Lower lobe of right lung (tissue), 2 donors: ENCODE measurements at regions not wholly inside any gene's neighbourhood (a gene's known extent, or its start where the extent isn't known, plus 50 kb on each side); places are given as distances from the start of the nearest gene placed in this dataset.

Experiments used
- ATAC-seq, 2 donors: fragments of 200-7000 bp; cut with Tn5 transposase; one replicate each; pipeline ENCODE4 v1.9.1; 2020 to 2022; ENCODE audit warnings: mild to moderate bottlenecking in 2 of 2, moderate library complexity in 2 of 2
- DNase-seq: peaks from one replicate; pipeline ENCODE4 v3.0.0-alpha.2; 2020
- H3K27ac ChIP-seq: fragments of 200-600 bp; one replicate; pipeline ENCODE4 v1.8.0; 2022
- H3K27me3 ChIP-seq: fragments of 200-600 bp; one replicate; pipeline ENCODE4 v1.8.0; 2022; ENCODE audit warnings: low read depth
- H3K36me3 ChIP-seq: fragments of 200-600 bp; one replicate; pipeline ENCODE4 v1.8.0; 2022; ENCODE audit warnings: mild to moderate bottlenecking
- H3K4me1 ChIP-seq: fragments of 200-600 bp; one replicate; pipeline ENCODE4 v1.8.0; 2022
- H3K4me3 ChIP-seq: fragments of 200-600 bp; one replicate; pipeline ENCODE4 v1.8.0; 2022; ENCODE audit warnings: mild to moderate bottlenecking
- H3K9me3 ChIP-seq: fragments of 200-600 bp; one replicate; pipeline ENCODE4 v1.8.0; 2022
- intact Hi-C: fragments of 100-400 bp; cut with DNase I; formaldehyde crosslinking; loops from one replicate; pipeline ENCODE4 v1.11.0; 2022
- TF ChIP-seq, protein P1 (sequence below): fragments of 200-600 bp; IDR thresholded peaks from one replicate; pipeline ENCODE4 v1.8.0; 2022; ENCODE audit warnings: antibody characterized with exemption, mild to moderate bottlenecking
- donor health status: DM: no; HTN: yes; CAD: no; lungs with severe emphysema.

DNA sequence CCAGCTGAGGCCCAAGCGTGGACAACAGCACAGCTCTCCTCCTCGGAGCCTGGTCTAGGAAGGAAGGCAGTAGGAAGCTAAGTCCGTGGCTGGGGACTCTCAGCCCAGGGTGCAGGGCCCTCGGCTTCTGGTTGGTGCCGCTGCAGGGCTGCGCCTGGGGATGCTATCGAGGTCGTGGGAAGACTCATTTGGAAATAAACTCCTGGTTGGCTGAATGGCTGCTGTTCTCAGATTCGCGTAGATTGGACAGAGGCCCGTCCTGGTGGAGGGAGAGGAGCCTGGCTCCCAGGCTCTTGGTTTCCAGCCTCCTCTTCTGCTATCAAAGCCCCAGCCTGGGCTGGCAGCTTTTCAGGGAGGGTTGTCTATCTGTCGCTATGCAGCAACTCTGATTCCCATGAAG is 152.6 kb upstream of the FZD8 start:
- Histone ChIP-seq H3K27me3 (no peaks in the 10 kb centered on the region), H3K4me1 (no peaks in the 10 kb centered on the region), H3K4me3 (no peak overlapping the region), H3K27ac (no peak overlapping the region), H3K9me3 (no peaks in the 10 kb centered on the region), H3K36me3 (no peaks in the 10 kb centered on the region)
- no peak for DNase-seq
- intact Hi-C loops = no loop called here
- ATAC-seq = no peak
- TF ChIP-seq, protein P1, sequence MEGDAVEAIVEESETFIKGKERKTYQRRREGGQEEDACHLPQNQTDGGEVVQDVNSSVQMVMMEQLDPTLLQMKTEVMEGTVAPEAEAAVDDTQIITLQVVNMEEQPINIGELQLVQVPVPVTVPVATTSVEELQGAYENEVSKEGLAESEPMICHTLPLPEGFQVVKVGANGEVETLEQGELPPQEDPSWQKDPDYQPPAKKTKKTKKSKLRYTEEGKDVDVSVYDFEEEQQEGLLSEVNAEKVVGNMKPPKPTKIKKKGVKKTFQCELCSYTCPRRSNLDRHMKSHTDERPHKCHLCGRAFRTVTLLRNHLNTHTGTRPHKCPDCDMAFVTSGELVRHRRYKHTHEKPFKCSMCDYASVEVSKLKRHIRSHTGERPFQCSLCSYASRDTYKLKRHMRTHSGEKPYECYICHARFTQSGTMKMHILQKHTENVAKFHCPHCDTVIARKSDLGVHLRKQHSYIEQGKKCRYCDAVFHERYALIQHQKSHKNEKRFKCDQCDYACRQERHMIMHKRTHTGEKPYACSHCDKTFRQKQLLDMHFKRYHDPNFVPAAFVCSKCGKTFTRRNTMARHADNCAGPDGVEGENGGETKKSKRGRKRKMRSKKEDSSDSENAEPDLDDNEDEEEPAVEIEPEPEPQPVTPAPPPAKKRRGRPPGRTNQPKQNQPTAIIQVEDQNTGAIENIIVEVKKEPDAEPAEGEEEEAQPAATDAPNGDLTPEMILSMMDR = no peak

GRCh38 chr10:35792291-35792690 is 150.2 kb upstream of the FZD8 start:
- intact Hi-C loops = no loop called here
- no peak for ATAC-seq
- TF ChIP-seq, protein P1 = no peak

DNA sequence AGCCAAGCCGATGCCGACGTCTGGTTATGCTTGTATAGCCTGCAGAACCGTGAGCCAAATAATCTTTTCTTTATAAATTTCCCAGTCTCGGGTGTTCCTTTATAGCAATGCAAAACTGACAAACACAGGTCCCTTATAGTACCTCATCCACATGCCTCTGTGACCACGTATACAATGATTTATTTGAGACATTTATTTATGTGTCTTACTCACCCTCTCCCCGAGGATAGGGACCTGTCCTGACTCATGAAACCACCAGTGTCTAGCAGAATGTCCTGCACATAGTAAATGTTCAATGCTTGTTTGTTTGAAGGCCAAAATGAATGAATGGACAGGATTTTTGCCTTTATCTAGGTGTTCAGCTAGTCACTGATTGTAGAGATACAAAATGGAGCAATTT is 147.9 kb upstream of the FZD8 start:
- no peak for ATAC-seq
- TF ChIP-seq, protein P1 = no peak
- Histone ChIP-seq H3K27me3 (no peaks in the 10 kb centered on the region), H3K36me3 (no peaks in the 10 kb centered on the region), H3K4me1 (no peaks in the 10 kb centered on the region), H3K4me3 (no peak overlapping the region), H3K27ac (no peak overlapping the region), H3K9me3 (peaks cover 8% of the 10 kb centered on the region)
- intact Hi-C loops = no loop called here
- DNase-seq = no peak

More at GRCh38 chr10:35792291-35792690, 150.2 kb upstream of the FZD8 start:
- Histone ChIP-seq H3K27me3 (no peaks in the 10 kb centered on the region), H3K36me3 (no peaks in the 10 kb centered on the region), H3K4me3 (no peak overlapping the region), H3K9me3 (peaks cover 3% of the 10 kb centered on the region), H3K4me1 (no peaks in the 10 kb centered on the region), H3K27ac (no peak overlapping the region)
- DNase-seq = no peak

DNA sequence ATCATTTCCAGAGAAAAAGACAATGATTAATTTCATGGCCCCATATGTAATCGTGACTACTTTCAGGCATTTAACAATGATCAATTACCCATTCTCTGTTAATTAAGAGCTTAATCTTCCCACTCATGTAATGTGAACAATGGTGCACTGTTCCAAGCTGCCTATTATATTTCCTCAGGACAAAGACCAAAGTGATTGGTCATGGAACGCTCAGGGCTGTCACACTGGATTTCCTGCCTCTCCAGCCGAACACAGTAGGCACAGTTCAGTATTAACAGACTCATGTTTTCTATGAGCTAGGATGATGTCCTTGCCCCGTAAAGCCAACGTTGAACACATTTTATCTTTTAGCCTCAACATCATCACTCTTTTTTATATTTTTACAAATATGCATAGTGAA is 142.7 kb upstream of the FZD8 start:
- TF ChIP-seq, protein P1 = no peak
- ATAC-seq (no peak), DNase-seq (no peak)
- H3K27me3 ChIP-seq = no peaks in the 10 kb centered on the region
- H3K4me3 ChIP-seq = no peak overlapping the region
- intact Hi-C loops = no loop called here
- H3K9me3 ChIP-seq = peaks cover 8% of the 10 kb centered on the region
- H3K4me1 ChIP-seq = no peaks in the 10 kb centered on the region
- no peak overlapping the region for H3K27ac ChIP-seq
- H3K36me3 ChIP-seq = no peaks in the 10 kb centered on the region

DNA sequence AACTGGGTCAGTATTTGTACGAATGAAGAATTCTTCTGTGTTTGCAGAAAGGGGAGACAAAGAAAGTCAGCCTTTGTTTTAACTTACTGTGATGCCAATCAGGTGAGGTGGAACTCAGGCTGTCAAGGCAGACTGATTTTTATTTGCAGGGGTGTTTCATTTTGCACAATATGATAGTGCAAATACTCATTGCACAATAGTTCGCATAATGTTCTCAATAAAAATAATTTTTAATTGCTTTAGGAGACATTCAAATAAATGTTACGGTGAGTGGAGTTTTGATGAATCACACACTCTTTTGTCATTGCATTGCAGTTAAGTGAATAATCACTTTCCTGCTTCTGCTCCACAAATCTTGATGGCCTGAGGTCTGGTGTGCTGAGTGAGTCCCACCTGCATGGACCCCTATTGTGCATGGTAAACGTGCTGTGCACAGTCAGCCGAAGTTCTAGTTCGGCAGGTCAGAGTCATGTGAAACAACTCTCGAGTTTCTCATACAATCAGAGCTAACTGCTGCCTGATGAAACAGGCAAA is 141.3 kb upstream of the FZD8 start:
- TF ChIP-seq, protein P1 = no peak
- H3K9me3 ChIP-seq = peaks cover 8% of the 10 kb centered on the region
- H3K36me3 ChIP-seq = no peaks in the 10 kb centered on the region
- no peak overlapping the region for H3K27ac ChIP-seq
- no peak overlapping the region for H3K4me3 ChIP-seq
- intact Hi-C loops = no loop called here
- DNase-seq (no peak), ATAC-seq (no peak)
- H3K27me3 ChIP-seq = no peaks in the 10 kb centered on the region
- H3K4me1 ChIP-seq = no peaks in the 10 kb centered on the region

DNA sequence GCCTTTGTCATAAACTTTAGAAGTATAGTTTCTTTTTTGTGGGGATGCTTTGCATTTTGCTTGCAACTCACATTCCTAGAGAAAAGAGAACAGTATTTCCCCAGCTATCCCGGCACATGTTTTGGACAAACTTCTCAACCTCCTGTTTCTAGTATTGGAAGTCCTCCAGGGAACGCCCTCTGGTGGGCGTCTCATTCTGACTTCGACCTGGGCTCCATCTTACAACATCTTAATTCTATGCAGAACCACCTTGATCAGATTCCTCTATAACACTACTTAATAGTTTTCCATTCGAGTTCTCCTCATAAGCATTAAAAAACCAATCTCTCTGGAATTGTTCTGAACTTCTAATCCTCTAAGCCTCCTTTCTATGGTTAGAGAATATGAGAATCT is 139.5 kb upstream of the FZD8 start:
- H3K4me1 ChIP-seq = no peaks in the 10 kb centered on the region
- intact Hi-C loops = no loop called here
- no peak for DNase-seq
- H3K27me3 ChIP-seq = no peaks in the 10 kb centered on the region
- no peak overlapping the region for H3K4me3 ChIP-seq
- TF ChIP-seq, protein P1 = peak; percentile 17
- no peak overlapping the region for H3K27ac ChIP-seq
- H3K36me3 ChIP-seq = no peaks in the 10 kb centered on the region
- ATAC-seq = no peak
- no peaks in the 10 kb centered on the region for H3K9me3 ChIP-seq
